ENCODE measurements at regions not wholly inside any gene's neighbourhood (a gene's known extent, or its start where the extent isn't known, plus 50 kb on each side); places are given as distances from the start of the nearest gene placed in this dataset.
"Not testable (repeated sequence)": the region's sequence is repeated elsewhere in the genome, so short reads cannot be mapped to it uniquely, and the experiment has no call there.

- TF ChIP-seq CHD4 (IDR thresholded peaks at IDR 0.05; ENCODE audit: borderline replicate concordance), result no peak
- no peak for TF ChIP-seq GATA3 (IDR thresholded peaks at IDR 0.05; ENCODE audit: borderline replicate concordance)
- TF ChIP-seq E2F6 (IDR thresholded peaks at IDR 0.05; ENCODE audit: borderline replicate concordance, low read depth), result no peak
- TF ChIP-seq FOSL2 (IDR thresholded peaks at IDR 0.05), result no peak
- no peak for TF ChIP-seq FOSL2 (CRISPR knock-in tag; IDR thresholded peaks at IDR 0.05)
- TF ChIP-seq HDAC2 (IDR thresholded peaks at IDR 0.05), result no peak
Observed at GRCh38 chr13:44686531-44686934, 110.4 kb upstream of the TSC22D1 start (continued).

GRCh38 chr13:44685641-44686040, 109.5 kb upstream of the TSC22D1 start:
- FAIRE-seq, result no peak
- no peak for TF ChIP-seq RARB (CRISPR knock-in tag; IDR thresholded peaks at IDR 0.05)
- no peak for TF ChIP-seq JUN (IDR thresholded peaks at IDR 0.05)
- CTCF ChIA-PET, result no interaction called here
- ATAC-seq, result no peak
- no peak for DNase-seq (ENCODE audit: low read depth in 1 of 2, low spot score in 1 of 2)
- WGBS (ENCODE audit: missing lambda C conversion rate), result 47% methylated on average over 3 of the region's 3 CpGs
- H3K27ac ChIP-seq, result no peak overlapping the region
- H3K9me3 ChIP-seq, result no peaks in the 10 kb centered on the region
- H3K4me2 ChIP-seq, result no peak overlapping the region
- H3K4me1 ChIP-seq, result no peaks in the 10 kb centered on the region
- POLR2A ChIA-PET, result no interaction called here
- no peak overlapping the region for H3K4me3 ChIP-seq

- H3K27ac ChIP-seq; H3K9me3 ChIP-seq; CTCF ChIA-PET; H3K4me3 ChIP-seq; DNase-seq (ENCODE audit: low read depth in 1 of 2, low spot score in 1 of 2); FAIRE-seq; H3K4me1 ChIP-seq; H3K4me2 ChIP-seq; POLR2A ChIA-PET; ATAC-seq: not testable (repeated sequence)
- no CpG with 5 or more reads among the region's 35 CpGs for WGBS (ENCODE audit: missing lambda C conversion rate)
Observed at GRCh38 chr13:44682416-44682815, 106.3 kb upstream of the TSC22D1 start.

GRCh38 chr13:44680746-44681355, 104.7 kb upstream of the TSC22D1 start:
- no peaks in the 10 kb centered on the region for H3K9me3 ChIP-seq
- no peak overlapping the region for H3K4me3 ChIP-seq
- ChIA-PET POLR2A (no interaction called here), CTCF (no interaction called here)
- TF ChIP-seq CBX8 (IDR thresholded peaks at IDR 0.05), result no peak
- no peak for TF ChIP-seq NFE2L2 (conservative IDR thresholded peaks at IDR 0.05; ENCODE audit: low read length)
- no peak for TF ChIP-seq NR3C1 (IDR thresholded peaks at IDR 0.05)
- no peak for TF ChIP-seq EP300 (IDR thresholded peaks at IDR 0.05)
- TF ChIP-seq USF2 (IDR thresholded peaks at IDR 0.05), result no peak
- TF ChIP-seq SMC3 (IDR thresholded peaks at IDR 0.05), result no peak
- no peak for TF ChIP-seq EHF (CRISPR knock-in tag; IDR thresholded peaks at IDR 0.05)
- no peak for TF ChIP-seq REST (IDR thresholded peaks at IDR 0.05)
- TF ChIP-seq CTCF (IDR thresholded peaks at IDR 0.05), result no peak
- TF ChIP-seq RARB (CRISPR knock-in tag; IDR thresholded peaks at IDR 0.05), result no peak
- TF ChIP-seq RCOR1 (IDR thresholded peaks at IDR 0.05; ENCODE audit: low read depth, low read length), result no peak
- TF ChIP-seq HOXA7 (CRISPR knock-in tag; IDR thresholded peaks at IDR 0.05), result no peak
- no peak for TF ChIP-seq PBX3 (IDR thresholded peaks at IDR 0.05)
- no peak for TF ChIP-seq NPAS2 (CRISPR knock-in tag; IDR thresholded peaks at IDR 0.05; ENCODE audit: borderline replicate concordance)
- TF ChIP-seq EHMT2 (IDR thresholded peaks at IDR 0.05; ENCODE audit: low read depth), result no peak
- TF ChIP-seq GATA3 (IDR thresholded peaks at IDR 0.05; ENCODE audit: borderline replicate concordance), result no peak
- TF ChIP-seq KDM5A (IDR thresholded peaks at IDR 0.05), result no peak
- TF ChIP-seq ZNF302 (CRISPR knock-in tag; IDR thresholded peaks at IDR 0.05), result no peak
- no peak for TF ChIP-seq CBX2 (IDR thresholded peaks at IDR 0.05; ENCODE audit: borderline replicate concordance, low read depth)
- FAIRE-seq (no peak), ATAC-seq (no peak), DNase-seq (ENCODE audit: low read depth in 1 of 2, low spot score in 1 of 2) (no peak)
- no peak overlapping the region for H3K4me2 ChIP-seq
- H3K27ac ChIP-seq, result no peak overlapping the region
- no peaks in the 10 kb centered on the region for H3K4me1 ChIP-seq
